HG03139 (cell line): ENCODE measurements at regions not wholly inside any gene's neighbourhood (a gene's known extent, or its start where the extent isn't known, plus 50 kb on each side); places are given as distances from the start of the nearest gene placed in this dataset.
A peak's percentile ranks its signal among the peaks of the same experiment; 100 is the strongest.

Experiments
- ATAC-seq: cut with Tn5 transposase; IDR thresholded peaks from one replicate; pipeline ENCODE4 v1.9.1; 2021; ENCODE audit not compliant: unreplicated experiment

GRCh38 chr14:73800970-73801515, 50.6 kb upstream of the PTGR2 start:
- no peak for ATAC-seq

- no peak for ATAC-seq
These were observed 53.9 kb upstream of the PTGR2 start for GRCh38 chr14:73797543-73798265.

GRCh38 chr14:73796893-73797542, 54.6 kb upstream of the PTGR2 start:
- no peak for ATAC-seq

- no peak for ATAC-seq
These were observed 55.2 kb upstream of the PTGR2 start for GRCh38 chr14:73796415-73796814.

GRCh38 chr14:73795974-73796373, 55.7 kb upstream of the PTGR2 start:
- no peak for ATAC-seq

- ATAC-seq: no peak
These were observed 56.2 kb upstream of the PTGR2 start for GRCh38 chr14:73795466-73795865.

- ATAC-seq: no peak
These were observed 57.5 kb upstream of the PTGR2 start for GRCh38 chr14:73794146-73794545.

GRCh38 chr14:73792481-73792880, 59.1 kb upstream of the PTGR2 start:
- no peak for ATAC-seq

- no peak for ATAC-seq
These were observed 61.5 kb upstream of the PTGR2 start for GRCh38 chr14:73789989-73790581.

GRCh38 chr14:73788701-73789551, 62.7 kb upstream of the PTGR2 start:
- no peak for ATAC-seq

- no peak for ATAC-seq
These were observed 63.4 kb upstream of the PTGR2 start for GRCh38 chr14:73788317-73788598.

- no peak for ATAC-seq
These were observed 63.9 kb upstream of the PTGR2 start for GRCh38 chr14:73787486-73788316.

- ATAC-seq: no peak
These were observed 64.8 kb upstream of the PTGR2 start for GRCh38 chr14:73786636-73787485.

- ATAC-seq: peak; percentile 35
These were observed 65.6 kb upstream of the PTGR2 start for GRCh38 chr14:73785834-73786635.

- no peak for ATAC-seq
These were observed 66.2 kb upstream of the PTGR2 start for GRCh38 chr14:73785336-73785833.

GRCh38 chr14:73784988-73785313, 66.7 kb upstream of the PTGR2 start:
- ATAC-seq: no peak

- no peak for ATAC-seq
These were observed 67.2 kb upstream of the PTGR2 start for GRCh38 chr14:73784181-73784987.
